Liver (tissue), 7 donors: ENCODE measurements at regions not wholly inside any gene's neighbourhood (a gene's known extent, or its start where the extent isn't known, plus 50 kb on each side); places are given as distances from the start of the nearest gene placed in this dataset.

Experiments used
- DNase-seq: peaks from one replicate; pipeline ENCODE4 v3.0.0-alpha.2; 2017; ENCODE audit warnings: low spot score
- H3K27ac ChIP-seq, 2 donors: one replicate each; pipeline ENCODE4 v1.7.0; 2013; ENCODE audit warnings: inconsistent platforms in 2 of 2, low read length in 2 of 2, control low read depth in 1 of 2, low read depth in 1 of 2, mild to moderate bottlenecking in 1 of 2
- H3K27me3 ChIP-seq, 4 donors: one replicate each; pipeline versions ENCODE4 v1.6.1 to v1.7.0; 2013; ENCODE audit warnings: low read length in 3 of 4, inconsistent platforms in 1 of 4, mild to moderate bottlenecking in 1 of 4, moderate library complexity in 1 of 4; ENCODE audit not compliant: control insufficient read depth in 4 of 4, insufficient read depth in 4 of 4
- H3K36me3 ChIP-seq, 4 donors: one replicate each; pipeline versions ENCODE4 v1.6.1 to v1.7.0; 2013; ENCODE audit warnings: low read length in 3 of 4, mild to moderate bottlenecking in 3 of 4, low read depth in 1 of 4, moderate library complexity in 1 of 4; ENCODE audit not compliant: control insufficient read depth in 4 of 4, insufficient read depth in 3 of 4
- H3K4me1 ChIP-seq, 4 donors: one replicate each; pipeline versions ENCODE4 v1.6.1 to v1.7.0; 2013; ENCODE audit warnings: low read length in 3 of 4, mild to moderate bottlenecking in 3 of 4, moderate library complexity in 1 of 4; ENCODE audit not compliant: control insufficient read depth in 4 of 4, insufficient read depth in 4 of 4
- H3K4me3 ChIP-seq, 3 donors: one replicate each; pipeline versions ENCODE4 v1.6.1 to v1.7.0; 2013; ENCODE audit warnings: low read length in 3 of 3, control low read depth in 1 of 3, low read depth in 1 of 3, mild to moderate bottlenecking in 1 of 3
- H3K9ac ChIP-seq, 2 donors: one replicate each; pipeline ENCODE4 v1.7.0; 2013; ENCODE audit warnings: low read length in 2 of 2, mild to moderate bottlenecking in 2 of 2, moderate library complexity in 2 of 2, control low read depth in 1 of 2, low read depth in 1 of 2
- H3K9me3 ChIP-seq, 4 donors: one replicate each; pipeline versions ENCODE4 v1.6.1 to v1.7.0; 2013; ENCODE audit warnings: low read length in 3 of 4; ENCODE audit not compliant: control insufficient read depth in 4 of 4
- ATF3 ChIP-seq: IDR thresholded peaks from 2 replicates; pipeline ENCODE4 v1.6.1; 2016; ENCODE audit warnings: antibody characterized with exemption
- EGR1 ChIP-seq, 2 donors: IDR thresholded peaks; 2 replicates each; pipeline ENCODE4 v1.6.1; 2016 to 2018; ENCODE audit warnings: antibody characterized with exemption in 2 of 2, low read depth in 2 of 2
- FOXA1 ChIP-seq: IDR thresholded peaks from 2 replicates; pipeline ENCODE4 v1.6.1; 2016; ENCODE audit warnings: antibody characterized with exemption
- FOXA2 ChIP-seq: IDR thresholded peaks from 2 replicates; pipeline ENCODE4 v1.6.1; 2016; ENCODE audit warnings: antibody characterized with exemption
- GABPA ChIP-seq, 2 donors: IDR thresholded peaks in 1 of 2; conservative IDR thresholded peaks in 1 of 2; 2 replicates each; pipeline ENCODE4 v1.6.1; 2016; ENCODE audit warnings: antibody characterized with exemption in 2 of 2, mild to moderate bottlenecking in 1 of 2, moderate library complexity in 1 of 2
- HNF4A ChIP-seq, 2 donors: conservative IDR thresholded peaks; 2 replicates each; pipeline ENCODE4 v1.6.1; 2016; ENCODE audit warnings: antibody characterized with exemption in 2 of 2, mild to moderate bottlenecking in 2 of 2
- HNF4G ChIP-seq: IDR thresholded peaks from 2 replicates; pipeline ENCODE4 v1.6.1; 2016; ENCODE audit warnings: antibody characterized with exemption
- JUND ChIP-seq, 2 donors: IDR thresholded peaks; 2 replicates each; pipeline ENCODE4 v1.6.1; 2016; ENCODE audit warnings: antibody characterized with exemption in 2 of 2
- MAX ChIP-seq: IDR thresholded peaks from 2 replicates; pipeline ENCODE4 v1.6.1; 2016; ENCODE audit warnings: antibody characterized with exemption
- NR2F2 ChIP-seq: IDR thresholded peaks from 2 replicates; pipeline ENCODE4 v1.6.1; 2016; ENCODE audit warnings: antibody characterized with exemption
- RAD21 ChIP-seq, 2 donors: IDR thresholded peaks; 2 replicates each; pipeline ENCODE4 v1.6.1; 2016; ENCODE audit warnings: antibody characterized with exemption in 2 of 2, mild to moderate bottlenecking in 2 of 2
- RXRA ChIP-seq, 2 donors: IDR thresholded peaks; 2 replicates each; pipeline ENCODE4 v1.6.1; 2017 to 2018; ENCODE audit warnings: antibody characterized with exemption in 2 of 2, mild to moderate bottlenecking in 1 of 2
- SP1 ChIP-seq: IDR thresholded peaks from 2 replicates; pipeline ENCODE4 v1.6.1; 2018; ENCODE audit warnings: antibody characterized with exemption, mild to moderate bottlenecking
- TAF1 ChIP-seq: conservative IDR thresholded peaks from 2 replicates; pipeline ENCODE4 v1.6.1; 2016; ENCODE audit warnings: antibody characterized with exemption, mild to moderate bottlenecking
- YY1 ChIP-seq: IDR thresholded peaks from 2 replicates; pipeline ENCODE4 v1.6.1; 2016; ENCODE audit warnings: antibody characterized with exemption, mild to moderate bottlenecking
- ZBTB33 ChIP-seq: IDR thresholded peaks from 2 replicates; pipeline ENCODE4 v1.6.1; 2016; ENCODE audit warnings: antibody characterized with exemption
- WGBS: extraction: QIAGEN DNeasy Blood & Tissue Kit; methylation state at CpG from one replicate; pipeline ENCODE4 v1.1.7; 2013; 5-methylcytosine and 5-hydroxymethylcytosine counted together
- TF ChIP-seq, protein P1 (sequence below): IDR thresholded peaks from 2 replicates; pipeline ENCODE4 v1.6.1; 2016; ENCODE audit warnings: antibody characterized with exemption, mild to moderate bottlenecking
- donor health status: healthy.
- donor health status: healthy.
- donor health status: healthy.
- donor health status: healthy.

DNA sequence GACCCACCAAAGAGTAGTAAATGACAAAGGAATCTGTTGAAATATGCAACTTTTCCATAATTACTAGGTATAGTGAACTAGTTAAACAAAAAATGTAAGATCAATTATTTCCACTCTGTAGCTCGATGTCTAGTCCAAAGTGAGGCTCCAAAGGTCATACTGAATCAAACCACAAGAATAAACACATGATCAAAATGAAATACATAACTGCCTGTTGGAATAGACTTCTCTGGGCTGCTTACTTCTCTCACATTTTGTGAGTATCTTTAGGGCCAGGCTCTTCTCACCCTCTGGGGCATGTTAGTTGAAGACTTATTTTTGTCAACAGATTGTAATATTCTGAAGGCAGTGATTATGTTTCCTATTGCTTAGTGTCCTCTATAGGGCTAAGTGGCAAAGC is 103.7 kb upstream of the TMEM170B start:
- H3K27ac ChIP-seq = peak overlapping the region; percentile 71 to 84
- peaks cover 2 to 20% (median 14%) of the 10 kb centered on the region in 4 donors for H3K4me1 ChIP-seq
- H3K4me3 ChIP-seq = no peak overlapping the region
- TF ChIP-seq SP1 = peak; percentile 61
- TF ChIP-seq ZBTB33 = no peak
- TF ChIP-seq EGR1 (IDR thresholded peaks at IDR 0.05; ENCODE audit: low read depth in 2 of 2) = no peak
- TF ChIP-seq GABPA (IDR thresholded peaks at IDR 0.05 in 1 of 2, conservative IDR thresholded peaks at IDR 0.05 in 1 of 2) = no peak
- no peak for TF ChIP-seq NR2F2
- TF ChIP-seq RXRA (IDR thresholded peaks at IDR 0.05) = peak; percentile 22 to 47
- peak; percentile 87 to 89 for TF ChIP-seq HNF4A (conservative IDR thresholded peaks at IDR 0.05)
- no peak for TF ChIP-seq FOXA1
- peak; percentile 17 to 24 for TF ChIP-seq RAD21 (IDR thresholded peaks at IDR 0.05)
- TF ChIP-seq HNF4G = peak; percentile 60
- no peaks in the 10 kb centered on the region for H3K36me3 ChIP-seq
- no peaks in the 10 kb centered on the region for H3K9me3 ChIP-seq
- H3K9ac ChIP-seq = no peak overlapping the region
- DNase-seq = no peak
- WGBS = 17% methylated on average over 1 of the region's 1 CpG
- H3K27me3 ChIP-seq = no peaks in the 10 kb centered on the region

GRCh38 chr6:11432713-11433450 is 104.7 kb upstream of the TMEM170B start:
- peak overlapping the region in 1 of 2 donors; percentile 12 for H3K9ac ChIP-seq
- no peaks in the 10 kb centered on the region for H3K9me3 ChIP-seq
- DNase-seq = no peak
- no peak overlapping the region for H3K4me3 ChIP-seq
- peaks cover 2 to 20% (median 14%) of the 10 kb centered on the region in 4 donors for H3K4me1 ChIP-seq
- peak overlapping the region; percentile 49 to 60 for H3K27ac ChIP-seq
- H3K27me3 ChIP-seq = no peaks in the 10 kb centered on the region
- no peaks in the 10 kb centered on the region for H3K36me3 ChIP-seq
- WGBS = 82% methylated on average over 1 of the region's 1 CpG
- TF ChIP-seq JUND (IDR thresholded peaks at IDR 0.05) (peak in 1 of 2 donors; percentile 28), GABPA (IDR thresholded peaks at IDR 0.05 in 1 of 2, conservative IDR thresholded peaks at IDR 0.05 in 1 of 2) (no peak), YY1 (no peak)
- TF ChIP-seq, protein P1, sequence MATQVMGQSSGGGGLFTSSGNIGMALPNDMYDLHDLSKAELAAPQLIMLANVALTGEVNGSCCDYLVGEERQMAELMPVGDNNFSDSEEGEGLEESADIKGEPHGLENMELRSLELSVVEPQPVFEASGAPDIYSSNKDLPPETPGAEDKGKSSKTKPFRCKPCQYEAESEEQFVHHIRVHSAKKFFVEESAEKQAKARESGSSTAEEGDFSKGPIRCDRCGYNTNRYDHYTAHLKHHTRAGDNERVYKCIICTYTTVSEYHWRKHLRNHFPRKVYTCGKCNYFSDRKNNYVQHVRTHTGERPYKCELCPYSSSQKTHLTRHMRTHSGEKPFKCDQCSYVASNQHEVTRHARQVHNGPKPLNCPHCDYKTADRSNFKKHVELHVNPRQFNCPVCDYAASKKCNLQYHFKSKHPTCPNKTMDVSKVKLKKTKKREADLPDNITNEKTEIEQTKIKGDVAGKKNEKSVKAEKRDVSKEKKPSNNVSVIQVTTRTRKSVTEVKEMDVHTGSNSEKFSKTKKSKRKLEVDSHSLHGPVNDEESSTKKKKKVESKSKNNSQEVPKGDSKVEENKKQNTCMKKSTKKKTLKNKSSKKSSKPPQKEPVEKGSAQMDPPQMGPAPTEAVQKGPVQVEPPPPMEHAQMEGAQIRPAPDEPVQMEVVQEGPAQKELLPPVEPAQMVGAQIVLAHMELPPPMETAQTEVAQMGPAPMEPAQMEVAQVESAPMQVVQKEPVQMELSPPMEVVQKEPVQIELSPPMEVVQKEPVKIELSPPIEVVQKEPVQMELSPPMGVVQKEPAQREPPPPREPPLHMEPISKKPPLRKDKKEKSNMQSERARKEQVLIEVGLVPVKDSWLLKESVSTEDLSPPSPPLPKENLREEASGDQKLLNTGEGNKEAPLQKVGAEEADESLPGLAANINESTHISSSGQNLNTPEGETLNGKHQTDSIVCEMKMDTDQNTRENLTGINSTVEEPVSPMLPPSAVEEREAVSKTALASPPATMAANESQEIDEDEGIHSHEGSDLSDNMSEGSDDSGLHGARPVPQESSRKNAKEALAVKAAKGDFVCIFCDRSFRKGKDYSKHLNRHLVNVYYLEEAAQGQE = no peak

GRCh38 chr6:11432091-11432490 is 105.5 kb upstream of the TMEM170B start:
- no peak overlapping the region for H3K9ac ChIP-seq
- WGBS = 89% methylated on average over 6 of the region's 6 CpGs
- peaks cover 2 to 20% (median 14%) of the 10 kb centered on the region in 4 donors for H3K4me1 ChIP-seq
- H3K27me3 ChIP-seq = no peaks in the 10 kb centered on the region
- no peaks in the 10 kb centered on the region for H3K36me3 ChIP-seq
- no peak for TF ChIP-seq FOXA2
- no peak for TF ChIP-seq MAX
- TF ChIP-seq ATF3 = no peak
- TF ChIP-seq RAD21 (IDR thresholded peaks at IDR 0.05) = no peak
- TF ChIP-seq SP1 = no peak
- TF ChIP-seq RXRA (IDR thresholded peaks at IDR 0.05) = no peak
- TF ChIP-seq ZBTB33 = no peak
- no peak for TF ChIP-seq TAF1
- TF ChIP-seq GABPA (IDR thresholded peaks at IDR 0.05 in 1 of 2, conservative IDR thresholded peaks at IDR 0.05 in 1 of 2) = no peak
- TF ChIP-seq NR2F2 = no peak
- no peak for TF ChIP-seq HNF4G
- DNase-seq = no peak
- no peak overlapping the region for H3K4me3 ChIP-seq
- H3K9me3 ChIP-seq = no peaks in the 10 kb centered on the region
- no peak overlapping the region for H3K27ac ChIP-seq
